K562 (cell line): ENCODE measurements at regions not wholly inside any gene's neighbourhood (a gene's known extent, or its start where the extent isn't known, plus 50 kb on each side); places are given as distances from the start of the nearest gene placed in this dataset.

Experiments used
- ATAC-seq: fragments of 200-7000 bp; cut with Tn5 transposase; 3 replicates; pipeline ENCODE4 v1.9.1; 2020; ENCODE audit warnings: moderate library complexity
- BruUV-seq: library from RNA; stranded (reverse); fragments of 400-500 nt; replicated peaks from 2 replicates; lab custom pipeline; 2021; lab: Mats Ljungman, UMichigan
- CTCF ChIA-PET: fragments of 300-600 bp; formaldehyde crosslinking; extraction: SDS; loops from one replicate; lab custom pipeline; 2021; ENCODE audit warnings: low intra/inter-chr PET ratio; lab: Yijun Ruan, JAX
- POLR2A ChIA-PET: fragments of 300-600, 350-650 bp; sonication (Branson Sonifier 250); formaldehyde crosslinking; extraction: SDS; loops from one replicate; lab custom pipeline; 2021; ENCODE audit warnings: antibody characterized with exemption, inconsistent platforms; lab: Yijun Ruan, JAX
- DNase-seq, 4 experiments: peaks; one replicate each; pipeline versions ENCODE4 v3.0.0 to v3.0.0-alpha.2; 2011 to 2018; ENCODE audit warnings: low spot score in 3 of 4, mixed read lengths in 3 of 4; ENCODE audit errors: extremely low read depth in 1 of 4
- FAIRE-seq: peaks from 2 replicates; lab custom pipeline; 2011; peaks lifted over from hg19 to GRCh38; lab: Jason Lieb, UNC
- H2AFZ ChIP-seq: 2 replicates; pipeline ENCODE4 v1.6.0; 2011; ENCODE audit warnings: low read depth, low read length, control low read depth, inconsistent platforms
- H3K27ac ChIP-seq: fragments of 200-600 bp; 3 replicates; pipeline ENCODE4 v1.8.0; 2011; ENCODE audit warnings: low read depth, mild to moderate bottlenecking, control low read depth, inconsistent platforms, low read length, moderate library complexity, mixed read lengths; ENCODE audit errors: extremely low read depth
- H3K27me3 ChIP-seq, 2 experiments: fragments of 300-600 bp in 1 of 2; 2 replicates in 1 of 2; 3 replicates in 1 of 2; pipeline versions ENCODE4 v1.6.0 to v1.8.0; 2011; ENCODE audit warnings: inconsistent platforms in 2 of 2, low read length in 2 of 2, mild to moderate bottlenecking in 1 of 2, mixed read lengths in 1 of 2, moderate library complexity in 1 of 2; ENCODE audit not compliant: control insufficient read depth in 2 of 2, insufficient read depth in 2 of 2
- H3K36me3 ChIP-seq: fragments of 300-600 bp; 3 replicates; pipeline ENCODE4 v1.8.0; 2011; ENCODE audit warnings: mild to moderate bottlenecking, low read length, inconsistent platforms; ENCODE audit not compliant: control insufficient read depth, insufficient read depth
- H3K4me1 ChIP-seq, 2 experiments: fragments of 200-600 bp in 1 of 2; replicated peaks in 1 of 2; 2 replicates in 1 of 2; 3 replicates in 1 of 2; pipeline versions ENCODE4 v1.5.1 to v1.8.0; 2011; ENCODE audit warnings: inconsistent platforms in 2 of 2, low read length in 2 of 2, mild to moderate bottlenecking in 1 of 2, mixed read lengths in 1 of 2, moderate library complexity in 1 of 2; ENCODE audit not compliant: control insufficient read depth in 2 of 2, insufficient read depth in 2 of 2
- H3K4me2 ChIP-seq: 2 replicates; pipeline ENCODE4 v1.6.1; 2011; ENCODE audit warnings: low read length, control low read depth, inconsistent platforms, mixed read lengths; ENCODE audit not compliant: insufficient read depth
- H3K4me3 ChIP-seq: fragments of 200-600 bp; sonication (generic), shearing (Covaris generic); 2 replicates; pipeline ENCODE4 v1.5.1; 2016; ENCODE audit warnings: control low read depth, inconsistent platforms
- H3K79me2 ChIP-seq: fragments of 200-600 bp; 3 replicates; pipeline ENCODE4 v1.8.0; 2011; ENCODE audit warnings: low read length, inconsistent platforms; ENCODE audit not compliant: control insufficient read depth, insufficient read depth
- H3K9ac ChIP-seq, 2 experiments: 2 replicates each; pipeline versions ENCODE4 v1.6.0 to v1.6.1; 2011; ENCODE audit warnings: low read depth in 2 of 2, low read length in 2 of 2, control low read depth in 1 of 2, inconsistent platforms in 1 of 2, mild to moderate bottlenecking in 1 of 2, mixed read lengths in 1 of 2; ENCODE audit not compliant: insufficient read depth in 1 of 2
- H3K9me1 ChIP-seq: one replicate; pipeline ENCODE4 v1.6.0; 2011; ENCODE audit warnings: inconsistent platforms, mild to moderate bottlenecking, low read length, moderate library complexity; ENCODE audit not compliant: control insufficient read depth, insufficient read depth
- H3K9me3 ChIP-seq: replicated peaks from 2 replicates; pipeline ENCODE4 v1.5.1; 2011; ENCODE audit warnings: low read depth, low read length, inconsistent platforms; ENCODE audit not compliant: control insufficient read depth, insufficient read depth
- H4K20me1 ChIP-seq: replicated peaks from 2 replicates; pipeline ENCODE4 v1.6.1; 2011; ENCODE audit warnings: low read length, inconsistent platforms, mixed read lengths; ENCODE audit not compliant: control insufficient read depth, insufficient read depth
- CHCHD3 ChIP-seq: fragments of 250-450 bp; sonication (Bioruptor Pico); IDR thresholded peaks from 2 replicates; pipeline ENCODE4 v2.1.2; 2022; ENCODE audit warnings: mild to moderate bottlenecking
- ELF2 ChIP-seq: fragments of 250-450 bp; sonication (Bioruptor Pico); IDR thresholded peaks from 2 replicates; pipeline ENCODE4 v1.5.0; 2021; ENCODE audit warnings: mild to moderate bottlenecking
- ERF ChIP-seq: fragments of 450-650 bp; formaldehyde crosslinking; IDR thresholded peaks from 2 replicates; pipeline ENCODE4 v1.4.0; 2020; ENCODE audit warnings: mild to moderate bottlenecking, mixed read lengths
- HNRNPH1 ChIP-seq: fragments of 200-400 bp; formaldehyde crosslinking; optimal IDR thresholded peaks from 2 replicates; pipeline ENCODE3; 2017; ENCODE audit warnings: low read depth, mild to moderate bottlenecking, low read length, moderate library complexity
- JUNB ChIP-seq: fragments of 450-650 bp; formaldehyde crosslinking; conservative IDR thresholded peaks from 2 replicates; pipeline ENCODE4 v1.4.0; 2020; ENCODE audit warnings: mild to moderate bottlenecking
- L3MBTL2 ChIP-seq: fragments of 450-650 bp; IDR thresholded peaks from 2 replicates; pipeline ENCODE4 v1.6.1; 2016; ENCODE audit warnings: mild to moderate bottlenecking, moderate library complexity
- MYNN ChIP-seq, 2 experiments: sonication (generic); formaldehyde crosslinking in 1 of 2; IDR thresholded peaks; 2 replicates each; pipeline versions ENCODE4 v1.5.0 to v1.6.1; 2016 to 2020; ENCODE audit warnings: antibody characterized with exemption in 1 of 2, missing genetic modification reagents in 1 of 2
- RCOR1 ChIP-seq, 2 experiments: IDR thresholded peaks; 2 replicates each; pipeline ENCODE4 v1.6.1; 2012; ENCODE audit warnings: low read depth in 2 of 2, low read length in 2 of 2, borderline replicate concordance in 1 of 2, improper control_type of control experiment in 1 of 2
- ZNF436 ChIP-seq: fragments of 250-450, 450-650 bp; sonication (Bioruptor Pico); formaldehyde crosslinking; IDR thresholded peaks from 2 replicates; pipeline ENCODE4 v1.7.0; 2020; ENCODE audit warnings: mild to moderate bottlenecking
- WGBS: fragments of 100-300 bp; shearing (Covaris generic); methylation state at CpG from one replicate; pipeline ENCODE4 v1.1.6; 2016; ENCODE audit warnings: low coverage, mixed read lengths; ENCODE audit not compliant: insufficient coverage; ENCODE audit errors: missing lambda C conversion rate; 5-methylcytosine and 5-hydroxymethylcytosine counted together
- in situ Hi-C: fragments of 300-500 bp; cut with MboI; formaldehyde crosslinking; loops from 4 replicates; pipeline ENCODE4 v1.15.0; 2018; ENCODE audit warnings: inconsistent platforms, mixed read lengths
- intact Hi-C: fragments of 100-400 bp; cut with micrococcal nuclease; formaldehyde crosslinking; loops from 2 replicates; pipeline ENCODE4 v1.14.2; 2022
- TF ChIP-seq, protein P1 (sequence below): fragments of 450-650 bp; formaldehyde crosslinking; IDR thresholded peaks from 2 replicates; pipeline ENCODE4 v1.4.0; 2020; ENCODE audit warnings: mild to moderate bottlenecking, moderate library complexity
- TF ChIP-seq, protein P2 (sequence below): fragments of 450-650 bp; IDR thresholded peaks from 2 replicates; pipeline ENCODE4 v1.6.1; 2017; ENCODE audit warnings: mild to moderate bottlenecking, moderate library complexity
- TF ChIP-seq, protein P3 (sequence below), 3 experiments: fragments of 200-800 bp in 1 of 3; fragments of 250-450 bp in 1 of 3; fragments of 450-650 bp in 1 of 3; sonication (Bioruptor Pico) in 1 of 3; sonication (Bioruptor generic) in 1 of 3; formaldehyde crosslinking in 1 of 3; IDR thresholded peaks; 2 replicates each; pipeline versions ENCODE4 v1.6.1 to v1.8.0; 2016 to 2022; ENCODE audit warnings: mild to moderate bottlenecking in 2 of 3, missing genetic modification characterization in 2 of 3, missing compliant biosample characterization in 1 of 3, moderate library complexity in 1 of 3

DNA sequence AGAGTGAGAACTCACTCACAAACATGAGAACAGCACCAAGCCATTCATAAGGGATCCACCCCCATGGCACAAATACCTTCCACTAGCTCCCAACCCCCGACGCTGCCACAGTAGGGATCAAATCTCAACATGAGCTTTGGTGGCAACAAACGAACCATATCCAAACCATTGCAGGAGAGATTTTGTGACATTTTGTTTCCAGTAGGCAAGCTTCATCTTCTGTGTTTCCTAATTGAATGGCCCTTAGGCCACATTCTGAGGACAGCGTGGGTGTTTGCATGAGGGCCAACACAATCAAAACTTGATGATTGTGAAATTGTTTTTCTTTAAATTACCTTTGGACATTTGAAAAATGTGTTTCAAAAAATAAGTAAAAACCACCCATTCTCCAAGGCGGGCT is 102.6 kb upstream of the LNX1 start (continued):
- no peak for TF ChIP-seq HNRNPH1
- TF ChIP-seq, protein P1, sequence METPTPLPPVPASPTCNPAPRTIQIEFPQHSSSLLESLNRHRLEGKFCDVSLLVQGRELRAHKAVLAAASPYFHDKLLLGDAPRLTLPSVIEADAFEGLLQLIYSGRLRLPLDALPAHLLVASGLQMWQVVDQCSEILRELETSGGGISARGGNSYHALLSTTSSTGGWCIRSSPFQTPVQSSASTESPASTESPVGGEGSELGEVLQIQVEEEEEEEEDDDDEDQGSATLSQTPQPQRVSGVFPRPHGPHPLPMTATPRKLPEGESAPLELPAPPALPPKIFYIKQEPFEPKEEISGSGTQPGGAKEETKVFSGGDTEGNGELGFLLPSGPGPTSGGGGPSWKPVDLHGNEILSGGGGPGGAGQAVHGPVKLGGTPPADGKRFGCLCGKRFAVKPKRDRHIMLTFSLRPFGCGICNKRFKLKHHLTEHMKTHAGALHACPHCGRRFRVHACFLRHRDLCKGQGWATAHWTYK (CRISPR knock-in tag), result no peak
- no peak for TF ChIP-seq ELF2 (CRISPR knock-in tag)
- no peak for TF ChIP-seq ERF (CRISPR knock-in tag)
- TF ChIP-seq ZNF436 (CRISPR knock-in tag), result no peak
- no peak for TF ChIP-seq MYNN (IDR thresholded peaks at IDR 0.05)
- TF ChIP-seq MYNN (CRISPR knock-in tag; IDR thresholded peaks at IDR 0.05), result no peak
- TF ChIP-seq, protein P2, sequence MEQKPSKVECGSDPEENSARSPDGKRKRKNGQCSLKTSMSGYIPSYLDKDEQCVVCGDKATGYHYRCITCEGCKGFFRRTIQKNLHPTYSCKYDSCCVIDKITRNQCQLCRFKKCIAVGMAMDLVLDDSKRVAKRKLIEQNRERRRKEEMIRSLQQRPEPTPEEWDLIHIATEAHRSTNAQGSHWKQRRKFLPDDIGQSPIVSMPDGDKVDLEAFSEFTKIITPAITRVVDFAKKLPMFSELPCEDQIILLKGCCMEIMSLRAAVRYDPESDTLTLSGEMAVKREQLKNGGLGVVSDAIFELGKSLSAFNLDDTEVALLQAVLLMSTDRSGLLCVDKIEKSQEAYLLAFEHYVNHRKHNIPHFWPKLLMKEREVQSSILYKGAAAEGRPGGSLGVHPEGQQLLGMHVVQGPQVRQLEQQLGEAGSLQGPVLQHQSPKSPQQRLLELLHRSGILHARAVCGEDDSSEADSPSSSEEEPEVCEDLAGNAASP, result no peak
- TF ChIP-seq L3MBTL2, result no peak

DNA sequence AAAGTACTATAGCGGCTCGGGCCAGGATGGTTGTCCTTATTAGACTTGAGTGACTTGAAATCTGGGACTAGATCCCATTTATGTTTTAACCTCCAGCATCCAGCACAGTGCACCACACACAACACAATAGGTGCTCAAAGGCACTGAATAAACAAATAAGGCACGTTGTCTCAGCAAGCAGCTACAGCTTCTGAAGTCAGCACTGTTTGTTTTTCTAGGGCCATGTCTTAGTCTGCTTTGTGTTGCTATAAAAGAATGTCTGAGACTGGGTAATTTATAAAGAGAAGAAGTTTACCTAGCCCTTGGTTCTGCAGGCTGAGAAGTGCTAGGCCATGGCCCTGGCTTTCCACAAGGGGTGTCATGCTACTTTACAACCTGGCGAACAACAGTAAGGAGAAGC is 102.1 kb upstream of the LNX1 start:
- CTCF ChIA-PET, result no interaction called here
- no peaks in the 10 kb centered on the region for H3K36me3 ChIP-seq
- no peak overlapping the region for H3K27ac ChIP-seq
- H3K9ac ChIP-seq, result no peak overlapping the region
- H3K4me1 ChIP-seq, result no peaks in the 10 kb centered on the region; a peak in 1 of 5 replicates
- POLR2A ChIA-PET, result interaction anchor here (0.6 kb wide), 1 partner anchor 12 kb away, joined by 3 read pairs; no protein-coding TSS in a partner anchor
- H3K4me2 ChIP-seq, result no peak overlapping the region
- BruUV-seq, result no TSS peak
- in situ Hi-C loops (no loop called here), intact Hi-C loops (no loop called here)
- peak; percentile 23 for FAIRE-seq
- no peak for ATAC-seq
- no peak overlapping the region for H3K4me3 ChIP-seq
- peaks cover 0 to 5% of the 10 kb centered on the region in 2 experiments; a peak in 1 of 5 replicates for H3K27me3 ChIP-seq
- H4K20me1 ChIP-seq, result no peaks in the 10 kb centered on the region
- WGBS, result 0% methylated on average over 4 of the region's 4 CpGs
- no peaks in the 10 kb centered on the region for H3K9me1 ChIP-seq
- TF ChIP-seq, protein P3, sequence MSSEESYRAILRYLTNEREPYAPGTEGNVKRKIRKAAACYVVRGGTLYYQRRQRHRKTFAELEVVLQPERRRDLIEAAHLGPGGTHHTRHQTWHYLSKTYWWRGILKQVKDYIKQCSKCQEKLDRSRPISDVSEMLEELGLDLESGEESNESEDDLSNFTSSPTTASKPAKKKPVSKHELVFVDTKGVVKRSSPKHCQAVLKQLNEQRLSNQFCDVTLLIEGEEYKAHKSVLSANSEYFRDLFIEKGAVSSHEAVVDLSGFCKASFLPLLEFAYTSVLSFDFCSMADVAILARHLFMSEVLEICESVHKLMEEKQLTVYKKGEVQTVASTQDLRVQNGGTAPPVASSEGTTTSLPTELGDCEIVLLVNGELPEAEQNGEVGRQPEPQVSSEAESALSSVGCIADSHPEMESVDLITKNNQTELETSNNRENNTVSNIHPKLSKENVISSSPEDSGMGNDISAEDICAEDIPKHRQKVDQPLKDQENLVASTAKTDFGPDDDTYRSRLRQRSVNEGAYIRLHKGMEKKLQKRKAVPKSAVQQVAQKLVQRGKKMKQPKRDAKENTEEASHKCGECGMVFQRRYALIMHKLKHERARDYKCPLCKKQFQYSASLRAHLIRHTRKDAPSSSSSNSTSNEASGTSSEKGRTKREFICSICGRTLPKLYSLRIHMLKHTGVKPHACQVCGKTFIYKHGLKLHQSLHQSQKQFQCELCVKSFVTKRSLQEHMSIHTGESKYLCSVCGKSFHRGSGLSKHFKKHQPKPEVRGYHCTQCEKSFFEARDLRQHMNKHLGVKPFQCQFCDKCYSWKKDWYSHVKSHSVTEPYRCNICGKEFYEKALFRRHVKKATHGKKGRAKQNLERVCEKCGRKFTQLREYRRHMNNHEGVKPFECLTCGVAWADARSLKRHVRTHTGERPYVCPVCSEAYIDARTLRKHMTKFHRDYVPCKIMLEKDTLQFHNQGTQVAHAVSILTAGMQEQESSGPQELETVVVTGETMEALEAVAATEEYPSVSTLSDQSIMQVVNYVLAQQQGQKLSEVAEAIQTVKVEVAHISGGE (CRISPR knock-in tag; IDR thresholded peaks at IDR 0.05), result no peak
- TF ChIP-seq JUNB, result no peak
- no peak for TF ChIP-seq CHCHD3
- TF ChIP-seq RCOR1 (IDR thresholded peaks at IDR 0.05; ENCODE audit: borderline replicate concordance in 1 of 2, low read depth in 2 of 2, low read length in 2 of 2), result no peak
- no peaks in the 10 kb centered on the region for H3K9me3 ChIP-seq
- no peak for DNase-seq
- H3K79me2 ChIP-seq, result no peaks in the 10 kb centered on the region
- no peak overlapping the region for H2AFZ ChIP-seq
